ENCODE measurements at regions not wholly inside any gene's neighbourhood (a gene's known extent, or its start where the extent isn't known, plus 50 kb on each side); places are given as distances from the start of the nearest gene placed in this dataset.
A peak's percentile ranks its signal among the peaks of the same experiment; 100 is the strongest.
"Not testable (repeated sequence)": the region's sequence is repeated elsewhere in the genome, so short reads cannot be mapped to it uniquely, and the experiment has no call there.

- no peak for DNase-seq (ENCODE audit: low read depth)
Measured at GRCh38 chrX:78822157-78822690, 74.7 kb downstream of the LPAR4 start.

GRCh38 chrX:78831523-78831922, 84.0 kb downstream of the LPAR4 start:
- no peak for DNase-seq (ENCODE audit: low read depth)

- peak; percentile 35 for DNase-seq (ENCODE audit: low read depth)
Measured at GRCh38 chrX:78838709-78839108, 91.2 kb downstream of the LPAR4 start.

GRCh38 chrX:78839711-78840110, 92.2 kb downstream of the LPAR4 start:
- peak; percentile 19 for DNase-seq (ENCODE audit: low read depth)

GRCh38 chrX:78844218-78844617, 96.7 kb downstream of the LPAR4 start:
- DNase-seq (ENCODE audit: low read depth): not testable (repeated sequence)

- not testable (repeated sequence) for DNase-seq (ENCODE audit: low read depth)
Measured at GRCh38 chrX:78881248-78881647, 63.9 kb upstream of the P2RY10 start.

GRCh38 chrX:78886550-78886949, 58.6 kb upstream of the P2RY10 start:
- DNase-seq (ENCODE audit: low read depth): peak; percentile 34

All from M059J (cell line).